ENCODE measurements at regions not wholly inside any gene's neighbourhood (a gene's known extent, or its start where the extent isn't known, plus 50 kb on each side); places are given as distances from the start of the nearest gene placed in this dataset. TPM values are rescaled to one million over a fixed set of nuclear protein-coding genes. Genes with fewer than 3 reads are reported as not detected.

GRCh38 chr14:21725250-21725649, 51.6 kb upstream of the OR4E1 start:
- no peak for DNase-seq

- DNase-seq = no peak
Measured at GRCh38 chr14:21724090-21724973, 50.7 kb upstream of the OR4E1 start.

- DNase-seq = no peak
Measured at GRCh38 chr14:21723431-21724045, 49.9 kb upstream of the OR4E1 start.

Small RNA genes lying in the stretch of these regions (small RNA-seq; reads per million reads assigned to genes)
- not detected for gene AC245505.1
- gene TRAJ30 = not detected
- gene TRAJ31 = not detected
- not detected for gene TRAJ32
- not detected for gene TRAJ33
- gene TRAJ34 = not detected
- gene TRAJ35 = not detected
- not detected for gene TRAJ36
- not detected for gene TRAJ37
- not detected for gene TRAJ38
- gene TRAJ39 = not detected
- gene TRAJ40 = not detected
- not detected for gene TRAJ41
- not detected for gene TRAJ42
- gene TRAJ43 = not detected
- gene TRAJ44 = not detected
- gene TRAJ45 = not detected
- not detected for gene TRAJ46
- not detected for gene TRAJ47
- gene TRAJ48 = not detected
- gene TRAJ49 = not detected
- gene TRAJ50 = not detected
- not detected for gene TRAJ51
- not detected for gene TRAJ52
- not detected for gene TRAJ53
- not detected for gene TRAJ54
- not detected for gene TRAJ55
- not detected for gene TRAJ56
- gene TRAJ57 = not detected
- gene TRAJ58 = not detected
- gene TRAJ59 = not detected
- gene TRAJ60 = not detected
- not detected for gene TRAJ61
- gene TRAV15 = not detected
- gene TRDD1 = not detected
- not detected for gene TRDD2
- not detected for gene TRDD3
- gene TRDJ1 = not detected
- not detected for gene TRDJ2
- gene TRDJ3 = not detected
- gene TRDJ4 = not detected
- not detected for gene TRDV1
